ENCODE measurements at regions not wholly inside any gene's neighbourhood (a gene's known extent, or its start where the extent isn't known, plus 50 kb on each side); places are given as distances from the start of the nearest gene placed in this dataset.

GRCh38 chr14:26856876-26857518, 259.2 kb upstream of the NOVA1 start:
- no peak for DNase-seq

GRCh38 chr14:26859483-26859882, 261.6 kb upstream of the NOVA1 start:
- no peak for DNase-seq

- no peak for DNase-seq
Observed at GRCh38 chr14:26860111-26860510, 262.3 kb upstream of the NOVA1 start.

DNA sequence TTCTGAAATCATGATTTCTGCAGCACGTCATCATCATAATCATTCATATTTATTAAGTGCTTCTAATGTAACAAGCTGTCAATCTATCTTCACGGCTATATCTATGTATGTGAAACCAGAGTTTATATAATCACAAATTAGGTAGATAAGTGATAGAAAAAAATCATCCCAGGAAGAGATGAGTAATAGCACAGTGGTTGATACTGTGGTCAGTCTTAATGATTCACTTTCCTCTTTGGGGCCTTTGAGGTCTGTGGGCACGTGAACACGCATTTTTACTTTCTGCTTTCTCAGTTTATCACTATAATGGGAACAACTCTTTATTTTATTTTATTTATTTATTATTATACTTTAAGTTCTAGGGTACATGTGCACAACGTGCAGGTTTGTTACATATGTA, 265.9 kb upstream of the NOVA1 start:
- DNase-seq = no peak

GRCh38 chr14:26866721-26867120, 268.9 kb upstream of the NOVA1 start:
- no peak for DNase-seq

DNA sequence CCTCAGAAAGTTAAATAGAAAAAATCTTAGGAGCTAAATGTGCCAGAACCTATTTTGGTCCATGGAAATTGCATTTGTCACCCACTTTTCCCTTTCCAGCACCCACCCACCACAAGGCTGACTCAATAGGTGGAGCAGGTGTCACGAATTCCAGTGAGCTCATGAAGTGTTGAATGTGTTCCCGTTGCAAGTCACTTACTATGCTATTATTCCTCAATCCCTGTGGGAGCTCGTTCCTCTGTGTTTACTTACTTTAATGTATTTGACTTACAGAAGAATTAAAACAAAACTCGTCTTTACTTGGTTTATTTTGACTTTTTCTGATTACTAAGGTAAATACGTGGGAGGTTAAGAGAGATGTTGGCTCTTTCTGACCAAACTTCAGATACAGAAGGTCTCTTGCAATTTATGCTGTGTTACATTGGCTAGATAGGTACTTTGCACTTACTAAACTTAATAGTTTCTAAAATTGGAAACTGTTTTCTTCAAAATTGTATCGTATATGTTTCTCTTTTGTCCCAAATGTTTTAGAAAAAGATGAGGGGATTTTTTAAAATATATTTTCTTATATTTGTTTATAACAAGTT, 269.4 kb upstream of the NOVA1 start:
- DNase-seq = no peak

DNA sequence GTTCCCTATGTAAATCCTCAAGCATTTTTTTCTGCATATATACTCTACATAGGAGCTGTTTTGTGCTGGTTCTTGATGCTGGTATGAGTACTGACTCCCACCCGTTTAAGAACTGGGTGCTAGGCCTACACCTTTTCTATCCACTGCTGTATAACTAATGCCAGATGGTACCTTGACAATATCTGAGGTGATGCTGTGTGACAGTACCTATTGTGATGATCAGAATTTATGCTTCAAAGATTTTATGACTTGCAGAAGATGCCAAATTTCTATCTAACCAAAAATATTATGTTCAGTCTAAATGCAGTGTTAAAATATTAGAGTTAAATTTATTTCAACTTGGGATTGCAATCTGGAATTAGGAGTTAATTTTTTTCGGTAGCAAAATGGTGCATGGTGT, 272.3 kb upstream of the NOVA1 start:
- no peak for DNase-seq

- no peak for DNase-seq
Observed at GRCh38 chr14:26870722-26871617, 273.1 kb upstream of the NOVA1 start.

DNA sequence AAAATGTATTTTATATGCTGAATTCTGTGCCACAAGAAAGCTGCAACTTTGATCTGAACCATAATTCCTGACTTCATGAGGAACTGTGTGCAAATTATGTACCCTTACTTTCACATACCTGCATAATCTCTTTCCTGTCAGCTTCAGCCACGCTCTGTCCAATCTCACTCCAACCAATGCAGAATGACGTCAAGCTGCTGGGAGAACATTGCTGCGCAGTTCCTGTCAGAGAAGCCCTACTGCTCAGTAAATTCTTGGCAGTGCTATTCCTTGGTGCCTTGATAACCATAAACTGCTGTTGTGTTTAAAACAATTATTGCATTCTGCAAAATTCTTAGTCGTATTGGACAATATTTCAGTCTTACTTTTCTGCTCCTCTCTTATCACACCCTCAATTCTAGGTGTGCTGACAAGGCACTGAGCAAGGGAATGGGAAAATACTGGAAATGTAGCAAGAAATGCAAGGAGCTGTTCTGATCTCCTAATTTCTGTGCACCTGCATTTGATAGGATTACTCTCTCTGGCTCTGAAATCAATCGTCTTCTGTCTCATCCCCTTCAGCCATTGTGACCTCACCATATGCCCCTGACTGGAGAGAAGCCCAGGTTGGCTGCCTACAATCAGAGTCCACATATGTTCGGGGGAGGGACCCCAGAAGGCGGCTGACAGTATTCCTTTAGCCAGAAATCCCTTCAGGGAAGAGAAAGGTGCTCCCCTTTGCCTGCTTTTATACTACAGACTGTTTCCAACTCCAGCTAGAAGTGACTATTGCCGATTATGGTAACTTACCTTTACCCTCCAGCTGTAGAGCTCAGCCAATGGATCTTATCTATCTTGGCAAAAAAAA, 274.9 kb upstream of the NOVA1 start:
- DNase-seq = no peak

DNA sequence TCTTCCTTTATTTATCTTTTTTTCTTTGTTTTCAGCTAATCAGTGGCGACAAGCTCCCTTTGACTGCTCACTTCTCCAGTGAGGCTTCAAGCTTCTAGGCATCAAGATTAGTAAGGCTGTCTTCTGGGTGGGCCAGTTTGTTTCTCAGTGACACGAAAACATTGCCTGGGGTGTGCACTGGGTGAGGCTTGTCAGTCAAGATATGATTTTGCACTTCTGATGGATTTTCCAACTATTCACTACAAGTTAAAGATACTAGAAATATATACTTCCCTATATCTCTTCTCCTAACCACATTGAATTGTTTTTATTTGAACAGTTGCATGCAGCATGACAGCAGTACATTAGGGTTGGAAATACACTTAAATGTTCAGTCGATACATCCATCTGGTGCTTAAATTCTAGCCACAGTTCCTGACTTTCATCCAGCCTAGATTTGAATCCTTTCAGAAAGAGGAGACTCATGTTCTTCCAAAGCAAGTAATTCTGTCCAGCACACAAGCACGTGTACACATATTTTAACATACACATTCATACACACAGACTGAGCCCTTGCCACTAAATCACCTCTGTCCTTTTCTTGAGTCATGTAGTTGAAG, 275.6 kb upstream of the NOVA1 start:
- DNase-seq = no peak

DNA sequence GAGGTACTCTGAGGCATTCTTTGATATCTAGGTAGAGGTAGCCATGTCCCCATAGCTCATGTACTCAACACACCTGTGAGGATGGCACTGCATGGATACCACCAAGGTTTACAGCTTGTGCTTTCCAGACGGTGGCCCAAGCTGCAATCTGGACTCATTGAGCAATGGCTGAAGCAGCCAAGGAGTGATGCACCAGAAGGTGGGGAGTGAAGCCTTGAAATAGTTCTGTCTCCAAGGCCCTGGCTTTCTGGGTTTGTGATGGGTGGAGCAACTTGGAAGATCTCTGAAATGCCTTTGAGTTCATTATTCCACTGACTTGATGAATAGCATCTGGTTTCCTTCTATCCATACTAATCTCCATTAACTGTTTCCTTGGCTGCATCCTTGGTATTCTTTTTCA, 290.0 kb upstream of the NOVA1 start:
- DNase-seq = no peak

- no peak for DNase-seq
Observed at GRCh38 chr14:26888592-26888991, 290.8 kb upstream of the NOVA1 start.

DNA sequence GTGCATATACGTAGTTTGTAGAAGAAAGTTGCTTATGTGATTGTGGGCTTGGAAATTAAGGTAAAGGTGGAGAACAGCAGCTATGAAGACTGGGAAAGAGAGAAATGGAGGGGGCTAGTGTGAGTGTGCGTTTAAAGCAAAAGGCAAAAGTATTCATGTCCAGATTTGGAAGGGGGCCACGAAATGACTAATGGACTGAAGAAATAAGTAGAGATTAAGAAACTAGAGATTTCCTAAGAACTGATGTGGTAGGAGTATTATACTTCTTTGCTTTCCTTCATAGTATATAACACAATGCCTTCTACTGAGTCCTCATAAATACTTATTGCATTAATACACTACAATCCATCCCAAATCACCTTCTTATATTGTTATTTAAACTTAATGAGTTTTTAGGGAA, 298.6 kb upstream of the NOVA1 start:
- no peak for DNase-seq

DNA sequence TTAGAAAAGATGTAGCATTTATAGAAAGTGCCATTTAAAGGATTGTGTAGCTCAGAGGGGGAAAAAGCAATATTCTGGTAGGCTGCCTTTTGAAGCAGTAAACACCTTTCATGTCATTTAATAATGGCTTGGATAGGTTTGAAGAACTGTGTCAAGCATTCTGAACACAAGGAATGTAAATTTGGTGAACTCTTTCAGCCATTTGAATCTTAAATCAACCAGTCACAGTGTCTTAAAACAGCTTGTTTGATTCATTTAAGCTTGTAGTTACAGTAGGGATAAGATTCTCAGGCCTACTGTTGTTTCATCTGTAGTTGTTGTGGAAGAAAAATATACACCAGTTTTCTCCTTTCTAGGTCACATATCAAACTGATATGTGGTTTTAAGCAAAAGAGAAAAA, 299.4 kb upstream of the NOVA1 start:
- no peak for DNase-seq

- DNase-seq = no peak
Observed at GRCh38 chr14:26905229-26905628, 307.4 kb upstream of the NOVA1 start.

DNA sequence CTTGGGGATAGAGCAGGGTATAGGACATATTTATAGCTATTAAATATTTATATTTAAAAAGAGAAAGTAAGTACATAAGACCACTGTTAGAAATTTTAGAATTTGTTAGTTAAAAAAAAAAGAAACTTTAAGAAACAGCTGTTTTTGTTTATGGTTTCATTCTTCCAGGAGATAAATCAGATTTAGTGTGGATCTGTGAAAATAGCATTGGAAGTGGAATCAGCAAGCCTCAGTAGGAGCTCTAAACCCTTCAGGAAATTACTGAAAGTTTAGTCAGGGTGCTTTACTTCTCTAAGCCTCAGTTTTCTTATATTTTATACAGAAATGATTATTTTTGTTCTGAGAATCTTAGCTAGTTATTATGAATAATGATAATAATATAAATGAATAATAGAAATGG, 316.0 kb upstream of the NOVA1 start:
- DNase-seq = no peak

DNA sequence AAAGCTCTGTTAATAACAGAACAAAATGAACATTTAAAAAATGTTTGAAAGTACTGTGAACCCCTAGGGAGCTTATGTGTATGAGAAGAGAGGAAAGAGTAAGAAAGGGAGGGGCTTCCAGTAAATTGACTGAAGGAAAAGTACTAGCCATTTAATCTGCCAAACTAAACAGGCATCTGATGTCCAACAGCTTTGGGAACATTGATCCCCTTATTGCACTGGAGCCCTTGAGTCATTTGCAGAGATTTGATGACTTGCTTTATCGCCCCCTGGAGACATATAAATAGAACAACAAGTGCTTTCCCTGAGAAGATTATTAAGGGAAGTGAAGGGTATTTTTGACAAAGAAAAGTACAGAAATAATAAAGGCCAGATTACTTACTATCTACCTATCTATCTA, 319.3 kb upstream of the NOVA1 start:
- DNase-seq = no peak

DNA sequence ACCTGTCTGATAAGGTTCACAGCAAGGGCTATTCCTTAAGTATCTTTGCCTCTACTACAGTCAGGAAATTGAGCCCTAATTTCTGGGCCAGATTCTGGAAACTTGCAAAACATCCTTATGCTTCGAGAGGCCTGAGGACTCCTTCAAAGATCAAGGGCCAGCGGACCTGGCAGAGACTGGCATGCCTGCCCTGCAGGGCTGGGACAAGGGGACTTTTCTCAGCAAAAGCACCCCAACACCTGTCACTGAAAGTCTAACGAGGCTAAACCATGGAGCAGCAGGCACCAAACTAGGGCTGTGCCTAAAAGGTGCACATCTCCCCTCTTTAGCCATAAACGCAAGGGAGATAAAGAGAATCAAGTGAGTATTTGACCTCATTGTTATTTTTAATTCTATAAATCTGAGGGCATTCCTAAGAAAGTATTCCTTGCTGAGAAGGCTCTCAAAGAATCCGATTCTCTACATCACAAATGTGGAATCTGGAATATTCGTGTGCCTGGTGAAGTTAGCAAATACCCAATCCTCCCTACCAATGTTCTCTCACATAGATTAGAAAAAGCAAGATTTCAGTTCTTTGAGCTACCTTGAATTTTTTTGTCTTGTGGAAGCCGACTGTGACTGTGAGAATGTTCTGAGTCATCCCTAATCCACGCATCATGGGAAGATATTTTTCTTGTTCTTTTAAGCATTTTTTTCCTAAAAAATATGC, 328.2 kb upstream of the NOVA1 start:
- DNase-seq = no peak

GRCh38 chr14:26926585-26926984, 328.8 kb upstream of the NOVA1 start:
- DNase-seq = no peak

DNA sequence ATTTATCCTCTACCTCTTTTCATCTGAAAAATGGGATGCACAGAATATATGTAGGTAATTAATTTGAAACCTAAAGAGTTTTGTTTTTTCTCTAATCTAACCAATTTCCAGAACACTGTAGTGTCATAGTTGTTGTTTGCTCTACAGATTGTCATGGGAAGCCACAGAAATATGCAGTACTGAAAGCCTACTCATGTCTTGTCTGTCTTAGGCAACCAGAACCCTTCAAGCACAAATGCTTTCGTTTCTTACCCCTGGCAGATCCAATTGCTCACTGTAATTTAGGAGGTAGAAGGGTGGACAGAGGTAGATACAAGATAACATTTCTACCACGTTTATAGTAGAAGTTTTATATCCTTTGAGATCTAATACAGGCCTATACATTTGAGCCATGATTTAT, 330.2 kb upstream of the NOVA1 start:
- no peak for DNase-seq

DNA sequence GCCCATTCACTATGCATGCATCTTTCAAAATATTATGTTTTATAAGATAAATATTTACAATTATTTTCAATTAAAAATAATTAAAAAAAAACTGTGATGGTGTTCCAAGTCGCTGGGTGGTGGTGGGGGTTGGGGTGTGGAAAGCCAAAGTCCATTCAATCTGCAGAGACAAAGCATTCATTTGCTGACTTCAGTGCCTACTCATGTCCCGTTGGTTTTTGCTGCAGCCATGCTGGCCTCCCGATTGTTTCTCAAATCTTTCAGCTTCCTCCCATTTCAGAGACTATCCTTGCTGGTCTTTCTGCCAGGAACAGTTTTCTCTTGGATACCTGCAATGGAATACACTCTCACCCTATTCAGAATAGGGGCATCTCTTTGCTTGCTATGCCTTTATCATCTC, 331.5 kb upstream of the NOVA1 start:
- no peak for DNase-seq

DNA sequence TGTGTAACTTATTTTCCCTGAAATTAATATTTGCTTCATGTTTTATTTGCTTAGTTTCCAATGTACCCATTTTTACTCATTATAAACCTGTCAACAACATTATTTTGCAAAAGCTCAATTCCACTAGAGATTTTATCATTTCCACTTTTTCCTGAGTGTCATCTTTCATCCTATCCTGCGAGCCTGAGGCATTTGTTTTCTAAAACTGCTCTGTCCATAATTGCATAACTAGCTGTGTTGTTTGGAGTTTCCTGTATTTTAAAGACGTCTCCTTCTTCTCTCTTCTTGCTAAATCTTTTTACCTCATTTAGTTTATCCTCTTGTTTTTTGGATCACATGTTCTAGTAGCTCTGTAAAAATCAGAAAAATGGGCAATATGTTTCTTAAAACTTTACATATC, 332.7 kb upstream of the NOVA1 start:
- no peak for DNase-seq
